Activated CD4-positive, alpha-beta T cell treated with anti-CD3 and anti-CD28 coated beads, Interleukin-2, Interleukin-4, amounts not matched to agents 100 ng/mL and 50 ng/mL, durations not matched to agents 16 hours and 8 hours (primary cell): ENCODE measurements at regions not wholly inside any gene's neighbourhood (a gene's known extent, or its start where the extent isn't known, plus 50 kb on each side); places are given as distances from the start of the nearest gene placed in this dataset.
"Not testable (repeated sequence)": the region's sequence is repeated elsewhere in the genome, so short reads cannot be mapped to it uniquely, and the experiment has no call there.

Experiments
- DNase-seq: peaks from one replicate; pipeline ENCODE4 v3.0.0-alpha.2; 2020; ENCODE audit warnings: low spot score

DNA sequence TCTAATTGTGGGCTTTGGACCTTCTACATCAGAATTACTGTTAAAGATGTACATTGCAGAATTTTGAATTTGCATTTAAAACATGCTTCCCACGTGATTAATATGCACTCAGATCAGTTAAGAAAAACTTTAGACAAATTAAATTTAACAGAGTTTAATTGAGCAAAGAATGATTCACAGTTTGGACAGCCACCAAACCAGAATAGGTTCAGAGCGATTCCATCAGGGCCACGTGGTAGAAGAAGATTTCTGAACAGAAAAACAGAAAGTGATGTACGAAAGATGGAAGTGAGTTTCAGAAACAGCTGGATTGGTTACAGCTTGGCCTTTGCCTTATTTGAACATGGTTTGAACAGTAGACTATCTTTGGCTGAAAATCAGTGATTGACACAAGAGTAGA is 704.2 kb upstream of the MAP3K7 start:
- DNase-seq = no peak

DNA sequence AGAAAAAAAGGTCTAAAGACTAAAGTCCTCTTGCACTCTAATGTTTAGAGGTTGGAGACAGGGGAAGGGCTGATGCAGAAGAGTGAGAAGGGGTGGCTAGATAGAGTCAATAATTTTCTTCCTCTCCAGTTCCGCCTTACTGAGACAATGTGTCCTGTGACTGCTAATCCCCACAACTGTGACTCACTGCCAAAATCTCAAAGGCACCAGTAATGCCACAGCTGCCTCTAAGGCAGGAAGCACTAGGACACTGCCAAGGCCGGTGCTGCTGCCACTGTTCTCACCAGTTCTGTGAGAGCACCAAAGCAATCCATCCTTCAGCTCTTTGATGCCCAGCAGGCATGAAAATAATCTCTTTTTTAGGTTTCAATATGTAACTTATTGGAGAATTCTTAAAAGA is 701.9 kb upstream of the MAP3K7 start:
- no peak for DNase-seq

DNA sequence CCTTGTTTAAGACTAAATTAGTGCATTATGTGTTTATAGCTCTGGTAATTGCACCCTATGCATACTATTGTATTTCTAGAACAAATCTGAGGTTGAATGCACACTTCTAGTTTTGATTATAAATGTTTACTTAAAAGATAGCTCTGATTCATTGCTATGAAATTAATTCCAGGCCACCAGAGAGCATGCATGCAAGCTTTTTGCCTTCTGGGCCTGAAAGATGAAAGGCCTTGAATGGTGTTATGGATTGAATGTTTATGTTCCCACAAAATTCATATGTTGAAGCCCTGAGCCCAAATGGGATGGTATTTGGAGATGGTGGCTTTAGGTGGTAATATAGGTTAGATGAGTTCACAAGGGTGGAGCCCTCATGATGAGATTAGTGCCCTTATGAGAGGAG is 695.0 kb upstream of the MAP3K7 start:
- DNase-seq = no peak

DNA sequence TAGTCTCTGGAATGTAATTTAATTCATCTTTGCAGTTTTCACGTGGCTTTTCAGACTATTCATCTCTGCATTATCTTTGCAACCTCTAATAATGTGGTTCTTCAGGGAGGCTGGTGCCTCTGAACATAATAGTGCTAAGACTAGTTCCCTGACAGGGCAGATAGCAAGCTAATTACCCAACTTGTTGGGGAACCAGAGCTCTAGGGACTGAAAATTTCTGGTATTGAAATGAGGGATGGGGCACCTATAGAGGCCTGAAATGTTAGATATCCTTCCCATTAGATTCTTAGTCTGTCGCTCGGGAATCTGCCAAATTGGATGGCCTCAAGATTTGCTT is 693.6 kb upstream of the MAP3K7 start:
- DNase-seq = no peak

DNA sequence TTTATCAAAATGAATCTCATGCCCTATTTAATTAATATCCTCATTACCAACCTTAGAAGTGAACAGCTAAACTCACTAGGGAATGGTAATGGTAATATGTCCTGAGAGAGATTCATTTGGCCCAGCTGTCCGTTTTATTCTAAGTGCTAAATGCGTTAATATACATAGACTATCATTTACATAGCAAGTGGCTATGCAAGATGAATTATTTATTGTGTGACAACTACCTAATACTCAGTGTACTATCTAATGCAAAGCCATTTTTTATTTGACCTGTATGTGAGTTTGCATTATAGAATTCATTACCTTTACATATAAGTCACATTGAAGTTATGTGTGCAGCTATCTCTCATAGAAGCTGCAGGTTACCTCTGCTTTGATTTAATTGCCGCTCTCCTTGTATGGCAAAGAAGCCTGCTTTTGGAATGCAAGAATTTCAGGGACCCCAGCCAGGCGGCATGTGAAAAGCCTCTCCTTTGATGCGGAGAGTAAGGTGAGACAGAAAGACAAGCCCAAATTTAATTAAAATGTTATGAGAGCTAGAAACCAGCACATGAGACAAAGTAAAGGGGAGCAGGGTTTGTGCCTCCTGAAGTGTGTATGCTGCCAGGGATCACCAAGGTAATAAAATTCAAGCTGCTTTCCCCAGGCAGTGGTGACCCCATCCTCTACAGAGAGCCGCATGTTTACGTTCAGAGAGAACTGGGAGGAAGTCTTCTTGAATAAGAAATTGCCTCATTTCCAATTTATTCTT is 693.0 kb upstream of the MAP3K7 start:
- no peak for DNase-seq

DNA sequence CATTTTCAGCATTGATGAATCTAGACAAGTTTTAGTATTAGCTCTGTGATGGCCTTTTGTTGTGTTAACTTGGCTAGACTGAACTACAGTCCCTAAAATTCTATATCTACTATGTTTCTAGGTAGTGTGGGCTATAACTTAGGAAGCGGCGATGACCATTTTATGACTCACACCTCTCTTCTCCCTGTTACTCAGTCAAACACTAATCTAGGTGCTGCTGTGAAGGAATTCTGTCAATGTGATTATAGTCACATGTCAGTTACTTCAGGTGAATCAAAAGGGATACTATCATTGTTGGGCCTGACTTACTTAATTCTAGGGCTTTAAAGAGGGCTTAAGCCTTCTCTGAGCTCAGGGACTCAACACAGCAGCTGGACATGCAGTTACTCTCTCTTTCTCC is 691.5 kb upstream of the MAP3K7 start:
- no peak for DNase-seq

DNA sequence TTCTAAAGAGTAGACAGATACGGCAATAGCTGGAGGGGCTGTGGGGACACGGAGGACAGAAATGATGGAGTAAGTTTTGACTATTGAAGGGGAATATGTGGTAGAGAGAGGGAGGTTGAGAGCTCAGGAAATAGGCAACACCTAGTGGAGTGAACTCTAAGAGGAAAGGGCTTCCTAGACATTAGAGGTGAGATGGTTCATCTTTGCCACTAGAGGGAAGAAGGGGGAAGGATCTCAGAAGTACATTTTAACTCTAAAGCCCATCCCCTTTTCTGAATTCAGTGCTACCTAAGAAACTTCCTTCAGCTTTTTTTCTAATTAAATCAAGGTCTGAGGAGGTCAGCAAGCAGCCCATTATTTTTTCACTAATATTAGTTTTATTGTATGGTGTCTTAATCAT is 689.4 kb upstream of the MAP3K7 start:
- no peak for DNase-seq

DNA sequence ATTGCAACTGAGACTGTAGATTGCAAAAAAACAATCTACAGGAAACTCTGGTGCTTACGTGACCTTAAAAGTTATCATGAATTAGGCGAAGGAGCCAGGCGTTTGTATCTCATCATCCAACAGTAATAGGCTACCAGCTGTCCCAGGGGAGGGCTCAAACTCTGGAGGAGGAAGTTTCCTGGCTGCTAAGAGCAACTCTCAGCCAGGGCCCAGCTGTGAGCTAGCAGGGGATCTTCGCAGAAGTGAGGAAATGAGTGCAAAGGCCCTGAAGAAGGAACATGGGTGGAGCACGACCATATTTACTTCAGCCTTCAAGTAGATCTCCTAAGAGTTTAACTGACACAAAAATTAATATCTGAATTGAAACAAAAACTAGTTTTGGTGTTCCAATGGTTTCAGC is 686.9 kb upstream of the MAP3K7 start:
- no peak for DNase-seq

DNA sequence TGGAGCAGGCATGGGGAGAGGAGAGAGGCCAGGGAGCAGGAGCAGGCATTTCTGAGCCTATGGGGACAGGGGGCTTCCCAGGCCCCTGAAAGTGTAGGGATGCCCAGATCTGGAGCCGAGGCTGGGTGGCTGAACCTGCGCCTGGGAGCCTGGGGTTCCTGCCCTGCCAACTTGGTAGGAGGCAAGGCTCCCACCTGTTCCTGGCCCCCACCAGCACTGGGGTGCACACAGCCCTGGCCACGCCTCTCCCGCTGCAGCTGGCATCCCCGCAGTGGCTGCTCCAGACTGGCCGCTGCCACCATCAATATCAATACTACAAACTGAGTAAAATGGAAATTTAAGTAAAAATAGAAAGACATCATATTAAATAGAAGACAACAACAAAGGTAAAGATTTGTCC is 684.9 kb upstream of the MAP3K7 start:
- DNase-seq = no peak

DNA sequence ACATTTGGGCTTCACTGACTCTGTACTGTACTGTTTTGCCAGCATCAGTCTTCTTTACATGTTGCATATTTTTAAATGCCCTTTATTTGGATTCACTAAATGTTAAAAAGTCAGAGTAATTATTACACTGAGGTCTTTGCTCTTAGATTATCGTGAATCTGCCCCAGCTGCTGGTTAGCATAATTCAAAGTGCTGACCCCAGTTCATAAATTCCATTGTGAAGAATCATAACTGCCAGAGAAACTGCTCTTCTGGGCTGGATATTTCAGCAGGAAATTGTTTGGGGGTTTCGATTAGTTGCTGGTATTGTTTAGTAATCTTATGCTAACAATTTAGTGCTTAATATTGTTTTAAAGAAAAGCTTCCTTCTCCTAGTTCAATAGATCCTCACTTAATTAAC is 682.1 kb upstream of the MAP3K7 start:
- no peak for DNase-seq

DNA sequence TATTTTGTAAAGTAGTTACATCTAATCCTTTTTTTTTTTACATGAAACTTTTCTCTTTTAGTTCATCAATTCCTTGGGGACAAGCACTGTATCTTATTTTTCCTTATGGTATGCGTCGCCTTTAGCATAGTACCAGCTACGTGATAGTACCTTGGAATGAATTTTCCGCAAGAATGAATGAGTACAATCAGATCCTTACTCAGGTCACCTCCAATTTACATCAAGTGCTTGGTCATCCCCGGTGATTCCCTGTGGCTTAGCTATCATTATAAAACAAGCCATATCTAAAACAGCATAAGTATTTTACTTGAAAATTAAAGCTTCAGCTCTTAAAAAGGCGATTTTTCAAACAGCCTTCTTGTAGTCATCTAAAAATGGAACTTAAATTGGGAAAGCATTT is 680.4 kb upstream of the MAP3K7 start:
- DNase-seq = no peak

DNA sequence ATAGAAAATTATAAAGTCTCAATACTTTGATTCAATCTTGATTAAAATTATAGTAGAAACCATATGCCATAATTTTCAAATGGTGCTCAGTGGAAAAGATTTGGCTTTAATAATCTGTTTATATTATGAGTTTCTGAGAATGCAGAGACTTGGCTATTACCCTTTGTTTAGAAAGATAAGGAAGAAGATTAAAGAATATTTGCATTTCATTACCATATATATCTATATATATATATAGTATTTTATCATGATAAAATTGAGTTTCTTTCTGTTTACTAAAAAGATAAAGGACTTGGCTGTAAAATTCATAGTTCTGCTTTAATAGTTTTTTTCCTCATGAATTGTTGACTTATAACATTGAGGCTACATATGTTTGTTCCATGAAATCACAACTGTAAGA is 679.3 kb upstream of the MAP3K7 start:
- DNase-seq = no peak

DNA sequence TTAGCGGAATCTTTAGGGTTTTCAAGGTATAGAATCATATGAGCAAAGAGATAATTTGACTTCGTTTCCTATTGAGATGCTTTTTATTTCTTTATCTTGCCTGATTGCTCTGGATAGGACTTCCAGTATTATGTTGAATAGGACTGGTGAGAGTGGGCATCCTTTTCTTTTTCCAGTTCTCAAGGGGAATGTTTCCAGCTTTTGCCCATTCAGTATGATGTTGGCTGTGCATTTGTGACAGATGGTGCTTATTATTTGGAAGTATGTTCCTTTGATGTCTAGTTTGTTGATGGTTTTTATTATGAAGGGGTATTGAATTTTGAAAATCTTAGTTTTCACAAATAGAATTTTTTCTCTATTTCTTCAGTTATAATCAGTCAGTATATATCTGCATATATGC is 656.6 kb upstream of the MAP3K7 start:
- DNase-seq = no peak

DNA sequence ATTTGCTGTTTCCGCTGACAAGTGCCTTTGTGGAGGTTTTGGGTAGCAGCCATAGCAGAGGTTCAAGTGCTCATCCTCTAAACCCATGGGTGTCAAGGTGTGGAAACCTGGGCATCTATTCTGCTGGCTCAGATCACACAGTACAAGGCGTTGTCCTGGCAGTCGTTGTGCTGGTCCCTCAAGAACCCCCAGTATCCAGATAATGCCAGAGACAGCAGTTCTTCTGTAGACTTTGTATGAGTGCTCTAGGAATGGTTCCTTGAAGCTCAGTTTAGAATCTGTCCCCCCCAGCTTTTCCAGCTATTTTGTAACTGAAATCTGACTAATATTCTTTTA is 655.7 kb upstream of the MAP3K7 start:
- no peak for DNase-seq

DNA sequence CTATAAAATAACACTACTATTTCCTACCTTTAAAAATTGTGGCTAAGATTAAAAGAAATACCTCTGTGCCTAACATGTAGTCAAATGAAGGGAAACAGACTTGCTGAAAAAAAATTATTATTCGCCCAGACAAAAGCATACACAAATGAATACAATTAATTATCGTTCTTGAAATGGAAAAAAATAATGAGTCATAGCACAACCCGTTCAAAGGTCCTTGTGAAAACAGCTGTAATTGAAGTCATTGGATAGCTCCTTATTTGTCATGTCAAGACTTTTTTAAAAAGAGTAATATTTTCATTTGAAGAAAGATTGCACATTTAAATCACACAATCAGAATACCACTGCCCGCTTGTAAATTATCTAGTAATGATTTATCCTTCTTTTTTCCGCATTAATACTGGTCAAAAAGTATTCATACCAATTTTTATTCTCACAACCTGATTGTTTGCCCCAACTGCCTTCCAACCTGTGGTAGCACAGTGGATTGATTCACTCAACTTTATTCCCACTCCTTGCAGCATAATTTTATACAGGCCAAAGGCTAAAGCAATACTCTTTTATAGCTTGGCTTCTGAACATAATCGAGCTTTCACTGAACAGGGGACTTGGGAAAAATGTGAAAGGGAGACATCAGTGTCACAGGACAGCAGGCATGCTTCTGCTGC is 655.2 kb upstream of the MAP3K7 start:
- DNase-seq = no peak

DNA sequence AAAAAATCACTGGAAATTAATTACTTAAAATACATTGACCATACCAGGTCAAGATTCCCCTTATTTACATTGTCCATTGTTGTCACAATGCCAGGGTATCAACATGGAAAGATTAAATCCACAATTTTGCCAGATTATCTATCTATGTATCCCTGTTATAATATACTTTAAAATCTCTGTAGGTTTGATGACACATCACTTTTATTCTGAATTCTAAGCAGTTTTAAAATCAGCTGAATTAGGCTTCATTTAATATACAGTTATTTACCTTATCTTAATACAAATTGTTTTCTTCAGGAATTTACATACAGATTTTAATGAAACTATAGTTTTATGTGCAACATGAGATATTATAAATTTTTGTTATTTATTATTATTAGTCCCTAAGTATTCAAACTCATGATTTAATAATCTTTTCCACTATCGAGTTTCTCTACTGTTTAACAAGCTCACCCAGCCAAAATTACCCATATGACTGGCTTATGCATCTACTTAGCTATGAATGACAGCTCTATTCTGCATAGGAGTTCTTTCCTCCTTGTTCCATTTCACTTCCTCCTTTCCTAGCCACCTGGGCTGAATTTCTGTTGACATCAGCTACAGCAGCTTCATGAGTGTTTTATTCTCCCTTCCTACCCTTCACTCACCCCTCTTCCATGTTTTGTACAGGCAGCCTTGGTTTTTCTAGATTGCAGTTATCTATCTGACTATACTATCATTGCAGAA is 654.2 kb upstream of the MAP3K7 start:
- no peak for DNase-seq

DNA sequence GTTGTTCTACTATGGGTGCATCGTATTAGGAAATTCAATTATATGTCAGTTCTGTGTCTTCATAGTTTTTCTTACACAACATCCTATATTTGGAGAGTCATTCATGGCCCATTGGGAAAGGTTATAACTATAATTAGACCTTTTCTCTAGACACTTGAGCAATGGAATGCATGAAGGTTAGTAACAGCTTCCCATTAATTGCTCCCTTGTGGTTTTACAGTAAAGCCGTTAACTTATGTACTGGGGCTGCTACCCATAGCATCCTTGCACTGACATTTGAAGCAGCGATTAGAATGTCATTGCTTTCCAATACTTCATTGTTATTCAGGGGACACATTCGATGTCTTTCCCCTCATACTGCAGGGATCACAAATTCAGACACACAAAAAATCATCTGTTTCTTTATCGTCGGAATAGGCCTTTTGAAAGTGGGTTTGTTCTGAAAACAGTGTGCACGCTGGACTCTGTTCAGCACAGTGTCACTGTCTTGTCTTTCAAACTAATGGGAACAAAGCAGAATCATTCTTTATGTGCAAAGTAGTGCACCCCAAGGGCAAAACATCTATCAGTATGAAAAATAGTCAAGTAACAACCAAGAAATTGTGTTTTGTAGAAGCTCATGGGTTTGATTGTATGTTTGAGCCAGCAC is 634.3 kb upstream of the MAP3K7 start:
- DNase-seq = no peak

DNA sequence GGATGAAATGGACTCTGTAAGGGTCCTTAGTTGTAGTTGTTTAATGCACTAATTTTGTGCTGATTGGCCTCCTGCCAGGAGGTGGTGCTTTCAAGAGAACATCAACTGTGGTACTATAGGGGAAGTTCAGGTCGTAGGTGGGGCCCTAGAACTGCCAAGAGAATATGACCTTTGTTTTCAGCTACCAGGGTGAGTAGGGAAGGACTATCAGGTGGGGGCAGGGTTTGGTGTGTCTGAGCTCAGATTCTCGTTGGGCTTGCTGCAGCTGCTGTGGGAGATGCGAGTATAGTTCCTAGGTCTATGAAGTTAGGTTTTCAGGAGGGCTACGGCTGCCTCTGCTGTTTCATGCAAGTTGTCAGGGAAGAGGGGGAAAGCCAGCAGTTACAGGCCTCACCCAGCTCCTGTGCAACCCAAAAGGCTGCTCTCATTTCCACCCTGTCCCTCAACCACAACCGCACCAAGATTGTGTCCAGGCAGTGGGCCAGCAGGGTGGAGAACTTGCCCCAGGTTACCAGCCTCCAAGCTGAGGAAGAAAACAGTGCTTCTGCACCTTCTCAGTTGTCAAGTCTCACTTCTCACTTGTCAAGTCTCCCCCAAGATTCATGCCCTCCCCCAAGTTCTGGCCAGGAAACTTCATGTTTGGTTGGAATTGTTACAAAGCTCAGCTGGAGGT is 626.5 kb upstream of the MAP3K7 start:
- DNase-seq = no peak

DNA sequence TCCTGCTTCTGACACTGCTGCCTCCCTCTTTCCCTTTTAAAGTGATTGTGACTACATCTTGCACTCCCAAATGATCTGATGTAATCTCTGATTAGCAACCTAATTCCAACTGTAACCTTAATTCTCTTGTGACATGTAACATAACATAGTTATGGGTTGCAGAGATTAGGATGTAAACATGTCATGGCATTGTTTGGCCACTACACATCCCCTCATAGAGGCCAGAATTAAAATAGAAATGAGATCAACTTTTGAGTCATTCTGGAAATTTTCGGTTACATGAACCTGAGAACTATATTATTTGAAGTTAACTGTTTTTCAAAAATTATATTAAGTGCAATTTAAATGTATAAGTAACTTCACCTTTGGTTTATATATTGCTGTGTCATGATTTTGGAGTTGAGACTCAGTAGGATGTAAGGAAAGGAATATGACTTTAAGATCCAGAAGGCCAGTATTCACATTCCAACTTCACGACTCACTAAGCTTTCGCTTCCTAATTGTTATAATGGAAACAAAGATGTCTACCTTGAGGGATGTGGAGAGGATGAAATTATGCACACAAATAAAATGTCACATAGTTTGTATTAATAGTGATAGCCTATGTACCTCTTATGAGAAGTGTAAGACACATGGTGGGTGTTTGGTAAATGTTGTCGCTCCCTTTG is 611.9 kb upstream of the MAP3K7 start:
- DNase-seq = no peak

DNA sequence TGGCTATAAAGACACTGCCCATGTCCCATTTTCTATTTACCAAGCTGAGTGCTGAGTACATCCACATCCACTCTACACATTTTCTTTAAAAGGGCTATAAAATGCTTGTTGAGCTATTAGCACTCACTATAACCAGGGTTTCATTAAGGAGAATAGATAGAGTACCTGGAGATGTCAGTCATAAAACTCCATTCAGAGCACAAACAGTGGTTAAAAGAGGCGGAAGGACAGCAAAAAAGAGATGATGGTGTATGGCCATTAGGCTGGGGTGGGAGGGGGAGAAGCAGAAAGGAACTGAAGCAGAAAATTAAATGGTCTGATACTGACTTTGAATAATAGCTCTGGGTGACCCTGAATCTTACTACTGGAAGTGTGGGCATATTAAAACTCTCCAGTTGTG is 609.9 kb upstream of the MAP3K7 start:
- no peak for DNase-seq

DNA sequence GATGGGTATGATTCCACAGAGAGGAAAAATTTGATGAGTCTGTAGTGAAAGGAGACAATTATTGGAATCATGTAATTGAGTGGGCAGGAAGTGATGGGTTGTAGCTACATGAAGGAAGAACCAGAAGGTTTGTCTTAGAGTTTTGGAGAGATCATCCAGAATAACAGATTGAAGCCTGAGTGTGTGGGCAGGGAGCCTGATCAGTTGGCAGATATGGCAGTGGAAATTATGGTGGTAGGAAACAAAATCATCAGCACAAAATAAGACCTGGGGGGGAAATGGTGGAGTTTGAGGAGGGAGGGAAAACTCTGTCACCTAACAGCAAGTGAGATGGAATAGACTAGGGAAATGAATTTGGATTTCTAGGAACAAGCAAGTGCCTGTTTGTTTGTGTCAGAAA is 606.6 kb upstream of the MAP3K7 start:
- DNase-seq = no peak

DNA sequence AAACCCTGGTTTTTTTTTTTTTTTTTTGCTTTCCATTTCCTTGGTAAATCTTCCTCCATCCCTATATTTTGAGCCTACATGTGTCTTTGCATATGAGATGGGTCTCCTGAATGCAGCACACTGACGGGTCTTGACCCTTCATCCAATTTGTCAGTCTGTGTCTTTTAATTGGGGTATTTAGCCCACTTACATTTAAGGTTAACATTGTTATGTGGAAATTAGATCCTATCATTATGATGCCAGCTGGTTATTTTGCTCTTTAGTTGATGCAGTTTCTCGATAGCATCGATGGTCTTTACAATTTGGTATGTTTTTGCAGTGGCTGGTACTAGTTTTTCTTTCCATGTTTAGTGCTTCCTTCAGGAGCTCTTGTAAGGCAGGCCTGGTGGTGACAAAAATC is 603.2 kb upstream of the MAP3K7 start:
- DNase-seq = not testable (repeated sequence)
